Stimulated activated CD4-positive, alpha-beta T cell treated with anti-CD3 and anti-CD28 coated beads, Interleukin-1b, Interleukin-23, amount 100 ng/mL, for 24 hours (primary cell): ENCODE measurements at regions not wholly inside any gene's neighbourhood (a gene's known extent, or its start where the extent isn't known, plus 50 kb on each side); places are given as distances from the start of the nearest gene placed in this dataset.

Source experiments
- DNase-seq, 4 experiments: peaks; one replicate each; pipeline ENCODE4 v3.0.0-alpha.2; 2020; ENCODE audit warnings: low read depth in 4 of 4, low spot score in 1 of 4

DNA sequence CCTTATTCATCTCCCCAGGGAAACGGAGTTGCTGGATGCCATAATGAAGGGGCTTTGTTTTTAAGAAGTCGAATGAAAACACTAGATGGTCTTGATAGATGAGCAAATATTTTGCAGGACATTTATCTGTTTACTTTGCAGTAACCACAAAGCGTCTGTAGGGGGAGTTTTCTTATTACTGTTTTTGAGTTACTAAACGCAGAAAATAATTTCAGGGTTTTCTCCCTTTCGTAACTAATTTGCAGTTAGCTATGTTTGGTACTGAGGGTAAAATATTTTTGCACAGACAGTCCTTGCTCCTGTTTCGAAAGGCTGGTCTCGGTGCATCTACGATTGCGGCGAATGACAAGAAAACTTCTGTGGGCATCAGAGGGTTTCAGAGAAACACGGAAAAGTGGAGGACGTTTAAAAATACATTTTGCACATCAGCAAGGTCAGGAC, 505.6 kb upstream of the MKI67 start:
- DNase-seq = no peak

DNA sequence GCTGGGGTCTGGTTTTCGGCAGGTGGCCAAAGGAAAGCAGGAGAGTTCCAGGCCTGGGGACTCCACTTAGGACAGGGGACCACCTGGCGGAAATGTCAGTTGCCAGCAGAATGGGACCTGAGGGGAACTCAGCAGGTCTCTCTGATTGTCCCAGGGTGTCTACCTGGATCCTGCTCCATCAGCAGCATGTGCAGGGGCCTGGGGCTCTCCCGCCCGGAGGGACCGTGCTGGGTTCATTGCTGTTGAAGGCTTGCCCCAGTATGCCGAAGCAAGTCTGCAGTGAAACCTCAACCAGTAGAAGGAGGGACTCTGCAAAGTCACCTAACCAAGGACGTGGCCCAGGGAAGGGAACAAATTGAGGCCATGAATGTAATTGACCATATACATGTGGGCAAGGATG, 506.5 kb upstream of the MKI67 start:
- DNase-seq = no peak

GRCh38 chr10:128633864-128634540, 507.8 kb upstream of the MKI67 start:
- no peak for DNase-seq

- DNase-seq = no peak
These were observed 515.8 kb upstream of the MKI67 start for GRCh38 chr10:128642023-128642422.

GRCh38 chr10:128642502-128642901, 516.3 kb upstream of the MKI67 start:
- DNase-seq = no peak

DNA sequence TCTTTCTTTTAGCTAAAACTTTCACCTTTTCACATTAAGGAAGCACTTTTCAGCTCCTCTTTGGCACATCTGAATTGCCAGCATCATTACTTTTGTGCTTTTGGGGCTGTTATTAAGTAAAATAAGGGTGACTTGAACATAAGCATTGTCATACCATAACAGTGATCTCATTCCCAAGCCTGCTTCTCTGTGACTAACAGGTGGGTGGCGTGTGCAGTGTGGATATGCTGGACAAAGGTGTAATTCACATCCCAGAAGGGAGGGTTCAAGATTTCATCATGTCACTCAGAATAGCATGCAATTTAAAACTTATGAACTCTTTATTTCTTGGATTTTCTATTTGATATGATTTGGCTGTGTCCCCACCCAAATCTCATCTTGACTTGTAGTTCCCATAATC, 517.4 kb upstream of the MKI67 start:
- DNase-seq = no peak

GRCh38 chr10:128645486-128645885, 519.3 kb upstream of the MKI67 start:
- no peak for DNase-seq

GRCh38 chr10:128646956-128647355, 520.7 kb upstream of the MKI67 start:
- DNase-seq = no peak

DNA sequence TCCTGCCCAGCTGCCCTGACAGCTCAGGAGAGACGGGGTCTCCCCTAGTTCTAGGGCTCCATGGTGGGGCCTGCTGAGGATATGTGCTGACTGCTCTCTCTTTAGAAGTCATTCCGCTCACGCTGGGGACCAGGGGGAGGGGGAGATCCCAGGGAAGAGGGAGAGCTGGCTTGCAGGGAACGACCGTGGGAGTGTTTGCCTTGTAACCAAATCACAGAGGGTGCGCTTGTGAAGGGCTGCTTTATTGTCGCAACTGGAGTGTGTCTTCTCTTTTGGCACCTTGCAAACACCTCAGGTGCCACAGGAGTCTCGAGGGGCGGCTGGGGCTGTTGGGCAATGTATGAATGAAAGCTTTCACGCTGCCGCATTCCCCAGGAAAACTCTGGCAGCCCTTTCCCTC, 531.3 kb upstream of the MKI67 start:
- no peak for DNase-seq

- DNase-seq = no peak
These were observed 534.5 kb upstream of the MKI67 start for GRCh38 chr10:128660726-128661125.

DNA sequence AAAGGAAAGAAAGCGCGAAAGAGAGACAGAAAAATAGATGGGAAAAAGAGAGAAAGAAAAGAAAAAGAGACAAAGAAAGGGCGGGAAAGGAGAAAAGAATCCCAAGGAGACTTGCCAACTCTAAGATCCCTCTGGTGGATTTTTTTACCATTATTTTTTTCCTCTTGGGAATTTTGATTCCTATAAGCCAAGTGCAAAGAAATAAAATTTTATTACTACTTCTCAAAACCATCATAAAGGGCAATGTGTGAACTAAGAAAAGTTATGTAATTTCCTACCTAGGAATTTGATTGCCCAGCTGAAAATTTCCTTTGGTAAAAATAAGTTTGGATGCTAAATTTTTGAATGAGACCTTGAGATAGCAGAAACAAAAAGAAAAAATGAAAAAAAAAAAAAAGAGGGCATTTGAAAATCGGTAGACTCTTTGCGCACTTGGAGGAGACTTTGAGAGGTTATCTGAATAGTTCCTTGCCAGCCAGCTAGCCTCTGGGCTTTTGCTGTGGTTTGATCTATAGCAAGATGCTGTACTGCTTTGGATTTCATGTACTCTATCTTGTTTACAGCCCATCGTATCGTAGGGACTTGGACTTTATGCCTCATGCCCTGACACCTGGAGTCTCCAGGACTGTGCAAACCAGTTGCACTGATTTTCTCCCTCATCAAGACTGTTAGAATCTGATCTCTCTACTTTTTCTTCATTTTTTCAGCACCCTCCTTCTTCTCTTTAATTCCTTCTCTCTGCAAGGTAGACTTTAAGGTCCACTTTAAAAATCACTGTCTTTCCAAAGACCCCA, 535.4 kb upstream of the MKI67 start:
- no peak for DNase-seq

GRCh38 chr10:128662520-128662919, 536.3 kb upstream of the MKI67 start:
- DNase-seq = no peak

- no peak for DNase-seq
These were observed 538.5 kb upstream of the MKI67 start for GRCh38 chr10:128664729-128665128.

DNA sequence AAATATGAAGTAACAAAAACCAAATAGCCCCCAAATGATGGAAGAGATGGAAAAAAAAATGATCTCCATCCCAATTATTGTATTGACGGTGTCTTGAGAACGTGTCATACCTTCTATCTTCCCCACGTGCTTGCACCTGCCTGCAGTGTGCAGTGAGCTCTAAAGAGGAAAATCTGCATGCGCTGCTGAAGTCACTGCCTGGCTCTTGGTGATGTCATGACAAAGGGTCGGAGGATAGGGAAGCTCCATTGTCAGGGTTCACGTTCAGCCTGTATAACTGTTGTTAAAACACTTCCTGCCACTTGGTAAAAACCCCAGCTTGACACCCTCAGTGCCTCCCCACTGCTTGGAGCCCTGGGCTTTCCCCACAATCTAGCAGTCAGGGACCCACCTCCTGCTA, 549.2 kb upstream of the MKI67 start:
- no peak for DNase-seq

GRCh38 chr10:128680116-128680515, 553.9 kb upstream of the MKI67 start:
- no peak for DNase-seq

DNA sequence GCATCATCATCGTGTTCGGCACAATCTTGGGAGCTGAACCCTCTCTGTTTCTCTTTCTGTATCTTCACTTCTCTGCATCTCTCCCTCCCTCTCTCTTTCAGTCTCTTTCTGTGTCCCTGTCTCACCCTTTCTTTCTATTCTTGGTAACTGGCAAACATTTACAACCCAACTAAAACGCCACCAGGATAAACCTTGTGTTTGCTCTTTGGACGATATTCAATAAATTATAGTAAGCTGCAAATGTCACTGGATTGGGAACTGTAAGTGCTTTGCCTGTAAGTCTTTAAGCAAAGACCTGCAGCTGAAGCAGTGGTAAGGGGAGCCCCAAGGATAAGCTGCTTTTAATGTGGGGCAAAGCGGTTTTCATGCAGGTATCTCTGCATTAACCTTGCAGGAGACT, 558.0 kb upstream of the MKI67 start:
- DNase-seq = no peak

DNA sequence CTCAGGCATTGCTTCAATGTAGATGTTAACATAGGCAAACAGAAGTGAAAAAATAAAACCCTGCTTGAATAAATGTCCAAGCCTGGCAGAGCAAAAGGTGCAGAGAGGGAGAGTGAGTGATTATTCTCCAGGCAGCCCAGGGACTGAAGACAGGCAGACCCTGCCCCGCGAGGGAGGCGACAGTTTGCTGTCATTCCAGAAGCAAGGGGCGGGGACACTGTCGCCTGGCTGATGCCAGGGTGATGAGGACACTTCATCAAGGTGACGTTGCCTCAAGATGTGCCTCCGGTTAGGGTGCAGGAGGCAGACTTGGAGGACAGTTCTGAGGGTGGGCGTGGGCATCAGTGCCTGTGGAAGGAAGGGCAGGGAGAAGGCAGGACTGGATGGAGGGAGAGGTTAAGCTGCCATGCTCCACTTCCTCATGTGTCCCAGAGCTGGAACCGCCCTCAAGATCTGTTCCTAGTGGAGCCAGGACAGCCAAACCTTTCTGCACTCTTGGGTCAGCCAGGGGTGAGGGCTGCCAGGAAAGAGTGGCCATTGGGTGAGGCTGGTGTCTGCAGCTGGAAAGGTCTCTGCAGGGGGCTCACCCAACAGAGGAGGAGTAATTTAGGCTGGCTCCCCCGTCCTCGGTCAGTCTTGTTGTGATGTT, 560.5 kb upstream of the MKI67 start:
- no peak for DNase-seq

DNA sequence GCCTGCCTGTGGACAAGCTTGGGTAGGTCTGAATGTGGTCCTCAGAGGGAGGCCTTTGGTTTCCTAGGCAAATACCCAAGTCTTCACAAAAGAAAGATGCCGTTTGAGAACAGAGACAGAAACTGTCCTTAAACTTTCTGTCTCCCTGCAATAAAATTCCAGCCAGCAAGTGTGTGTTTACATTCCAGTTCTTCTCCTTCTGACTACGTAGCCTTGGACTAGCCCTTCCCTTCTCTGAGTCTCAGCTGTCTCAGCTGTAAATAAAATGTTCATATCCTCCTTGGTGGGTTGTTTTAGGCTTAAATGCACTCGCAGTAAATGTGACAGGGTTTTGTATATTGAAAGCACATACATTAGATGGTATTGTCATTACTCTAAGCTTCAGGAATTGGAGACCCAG, 561.2 kb upstream of the MKI67 start:
- DNase-seq = no peak

DNA sequence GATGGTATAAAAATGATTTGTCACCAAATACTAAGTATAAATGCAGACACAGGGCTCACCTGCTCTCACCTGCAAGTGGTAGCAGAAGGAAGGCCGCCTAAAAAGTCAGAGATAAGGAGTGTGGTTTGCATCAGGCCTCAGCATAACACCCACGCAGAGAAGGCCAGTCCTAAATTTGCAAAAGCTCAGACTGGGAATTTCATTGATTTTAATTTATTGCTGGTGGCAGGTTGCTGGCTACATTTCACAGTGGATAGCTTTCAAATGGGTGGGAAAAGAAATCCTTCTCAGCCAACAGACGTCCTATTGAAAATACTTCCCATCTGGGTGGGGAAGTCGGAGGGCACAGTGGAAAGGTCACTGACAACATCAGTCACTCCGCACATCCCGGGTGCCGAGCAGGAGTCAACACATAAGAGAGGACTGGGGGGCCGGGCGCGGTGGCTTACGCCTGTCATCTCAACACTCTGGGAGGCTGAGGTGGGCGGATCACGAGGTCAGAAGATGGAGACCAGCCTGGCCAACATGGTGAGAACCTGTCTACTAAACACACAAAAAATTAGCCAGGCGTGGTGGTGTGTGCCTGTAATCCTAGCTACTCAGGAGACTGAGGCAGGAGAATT, 561.8 kb upstream of the MKI67 start:
- DNase-seq = no peak

DNA sequence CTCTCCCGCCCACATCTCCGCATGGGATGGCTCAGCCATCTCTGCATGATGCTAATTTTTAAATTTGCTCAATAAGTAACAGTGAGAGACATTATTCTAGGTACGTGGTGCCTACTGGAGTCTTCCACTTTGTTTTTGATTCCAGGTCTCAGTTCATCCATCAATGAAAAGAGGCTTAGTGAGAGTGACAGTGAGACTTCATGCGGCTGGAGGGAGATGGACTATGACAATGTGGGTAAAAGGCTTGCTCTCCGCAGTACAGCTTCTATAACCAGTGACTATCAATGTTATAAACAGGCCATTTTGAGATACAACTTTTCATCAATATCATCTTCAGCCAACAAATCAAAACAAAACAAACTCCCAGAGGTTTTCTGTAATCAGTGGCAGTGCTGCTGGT, 563.4 kb upstream of the MKI67 start:
- no peak for DNase-seq

- DNase-seq = no peak
These were observed 567.4 kb upstream of the MKI67 start for GRCh38 chr10:128693493-128694131.
